Caki2 (cell line): ENCODE measurements at regions not wholly inside any gene's neighbourhood (a gene's known extent, or its start where the extent isn't known, plus 50 kb on each side); places are given as distances from the start of the nearest gene placed in this dataset.
"Not testable (repeated sequence)": the region's sequence is repeated elsewhere in the genome, so short reads cannot be mapped to it uniquely, and the experiment has no call there.

ENCODE experiments used
- DNase-seq: peaks from one replicate; pipeline ENCODE4 v3.0.0-alpha.2; 2015; ENCODE audit warnings: low read depth
- in situ Hi-C: cut with HindIII; loops from 2 replicates; pipeline ENCODE4 v1.10.0; 2016; ENCODE audit warnings: low sequenced_read_pairs, low pct_unique_long_range_greater_than_20kb, mixed read lengths

- in situ Hi-C loops, result not testable (repeated sequence)
- peak; percentile 52 for DNase-seq
Measured at GRCh38 chr12:85469158-85470086, 189.4 kb downstream of the ALX1 start.

GRCh38 chr12:85475277-85475676 is 195.3 kb downstream of the ALX1 start:
- DNase-seq, in situ Hi-C loops: not testable (repeated sequence)

DNA sequence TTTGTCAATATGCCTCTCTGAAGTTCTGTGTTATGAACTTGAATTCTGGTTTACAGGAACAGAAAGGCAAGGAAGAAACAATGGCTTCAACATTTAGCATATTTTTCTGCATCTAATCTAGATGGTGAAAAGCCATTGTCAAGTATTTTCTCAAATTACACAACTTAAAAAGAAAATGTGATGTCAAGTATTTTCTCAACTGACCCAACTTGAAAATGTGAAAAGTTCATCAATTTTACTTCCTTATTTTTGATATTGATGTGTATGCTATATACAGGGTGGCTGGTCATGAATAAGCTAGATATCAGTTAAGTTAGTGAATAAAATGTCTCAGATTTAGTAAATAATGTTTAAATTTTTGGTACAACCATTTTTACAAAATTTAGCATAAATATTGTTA is 196.7 kb downstream of the ALX1 start:
- DNase-seq, result no peak
- in situ Hi-C loops, result no loop called here

DNA sequence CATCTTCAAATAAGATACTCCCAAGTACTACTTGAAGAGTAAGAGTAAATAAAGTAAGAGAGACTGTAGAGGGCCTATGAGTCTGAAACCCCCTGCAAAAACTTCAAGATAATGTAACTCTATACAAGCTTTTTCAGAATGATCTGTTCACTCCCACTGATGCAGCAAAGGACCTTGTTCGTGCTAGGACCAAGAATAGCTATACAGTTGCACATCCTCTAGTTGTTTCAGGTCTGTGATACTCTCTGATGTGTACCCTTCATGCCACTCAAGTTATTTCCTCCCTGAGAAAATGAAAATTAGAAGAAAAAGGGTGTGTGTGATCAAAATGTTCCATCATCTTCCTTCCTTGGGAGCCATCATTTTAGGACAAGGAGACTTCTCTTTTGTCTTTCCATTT is 204.4 kb downstream of the ALX1 start:
- no peak for DNase-seq
- in situ Hi-C loops, result no loop called here

- in situ Hi-C loops, result no loop called here
- DNase-seq, result no peak
Measured at GRCh38 chr12:85489194-85489593, 209.2 kb downstream of the ALX1 start.

DNA sequence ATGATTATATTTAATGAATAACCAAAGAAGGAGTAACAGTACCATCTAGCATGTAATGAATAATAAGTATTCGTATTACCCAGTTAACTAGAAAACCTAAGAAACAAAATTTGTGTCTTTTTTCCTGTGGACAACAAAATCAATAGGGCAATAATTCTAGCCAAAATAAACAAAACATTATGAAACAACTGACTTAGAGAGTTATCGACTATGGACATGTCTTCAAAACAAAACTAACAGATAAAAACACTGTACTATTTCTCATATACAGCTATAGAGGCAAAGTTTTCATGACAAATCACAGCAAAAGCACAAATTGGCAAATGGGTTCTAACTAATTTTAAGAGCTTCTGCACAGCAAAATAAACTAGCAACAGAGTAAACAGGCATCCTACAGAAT is 224.1 kb downstream of the ALX1 start:
- no peak for DNase-seq
- in situ Hi-C loops, result no loop called here

GRCh38 chr12:85504624-85505023 is 224.6 kb downstream of the ALX1 start:
- DNase-seq, result no peak
- in situ Hi-C loops, result no loop called here

- in situ Hi-C loops, result no loop called here
- DNase-seq, result no peak
Measured at GRCh38 chr12:85507456-85507855, 227.4 kb downstream of the ALX1 start.

- no peak for DNase-seq
- in situ Hi-C loops, result no loop called here
Measured at GRCh38 chr12:85509081-85509856, 229.2 kb downstream of the ALX1 start.

GRCh38 chr12:85509857-85510256 is 229.8 kb downstream of the ALX1 start:
- no peak for DNase-seq
- in situ Hi-C loops, result no loop called here

GRCh38 chr12:85516039-85516438 is 236.0 kb downstream of the ALX1 start:
- in situ Hi-C loops, result no loop called here
- no peak for DNase-seq

GRCh38 chr12:85516667-85517325 is 236.8 kb downstream of the ALX1 start:
- no peak for DNase-seq
- in situ Hi-C loops, result no loop called here

DNA sequence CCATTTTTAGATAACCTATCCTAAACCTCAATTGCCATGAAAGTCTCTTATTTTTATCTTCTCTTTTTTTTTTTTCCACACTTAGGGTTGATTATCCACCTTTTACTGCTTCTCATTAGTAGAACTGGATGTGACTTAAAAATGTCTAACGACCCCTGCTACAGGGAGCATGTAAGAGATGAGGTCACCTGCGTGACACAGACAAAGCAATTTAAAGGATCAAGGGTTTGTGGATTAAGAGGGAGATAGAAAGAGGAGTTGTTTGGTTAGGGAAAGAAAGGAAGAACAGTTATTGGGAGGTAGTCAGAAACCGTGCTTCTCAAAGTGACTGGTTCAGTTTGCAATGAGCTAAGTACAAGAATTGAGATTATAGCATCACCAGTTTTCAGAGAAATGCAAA is 239.1 kb downstream of the ALX1 start:
- in situ Hi-C loops, result no loop called here
- no peak for DNase-seq

- in situ Hi-C loops, result no loop called here
- DNase-seq, result no peak
Measured at GRCh38 chr12:85523197-85523596, 243.2 kb downstream of the ALX1 start.

GRCh38 chr12:85527192-85527591 is 247.2 kb downstream of the ALX1 start:
- no peak for DNase-seq
- in situ Hi-C loops, result no loop called here

GRCh38 chr12:85529896-85530295 is 249.9 kb downstream of the ALX1 start:
- in situ Hi-C loops, result no loop called here
- no peak for DNase-seq

DNA sequence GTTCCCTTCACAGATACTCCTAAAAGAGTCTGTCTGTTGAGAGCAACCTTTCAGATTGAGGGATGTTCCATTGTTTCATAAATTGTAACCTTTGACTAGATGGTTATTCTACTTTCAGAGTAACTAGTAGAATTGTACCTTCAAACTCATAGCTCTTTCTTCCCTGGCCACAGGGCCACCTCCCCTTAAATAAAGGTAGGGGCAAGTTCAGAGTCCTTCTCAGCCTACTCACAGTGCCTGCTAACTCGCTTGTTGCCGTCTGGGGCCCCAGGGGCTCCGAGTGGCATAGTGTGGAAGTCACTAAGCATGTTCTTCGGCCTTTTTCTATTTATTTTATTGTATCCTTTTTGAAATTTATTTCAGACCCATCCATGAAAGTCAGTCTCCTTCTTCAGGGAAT is 250.4 kb downstream of the ALX1 start:
- no peak for DNase-seq
- in situ Hi-C loops, result no loop called here

DNA sequence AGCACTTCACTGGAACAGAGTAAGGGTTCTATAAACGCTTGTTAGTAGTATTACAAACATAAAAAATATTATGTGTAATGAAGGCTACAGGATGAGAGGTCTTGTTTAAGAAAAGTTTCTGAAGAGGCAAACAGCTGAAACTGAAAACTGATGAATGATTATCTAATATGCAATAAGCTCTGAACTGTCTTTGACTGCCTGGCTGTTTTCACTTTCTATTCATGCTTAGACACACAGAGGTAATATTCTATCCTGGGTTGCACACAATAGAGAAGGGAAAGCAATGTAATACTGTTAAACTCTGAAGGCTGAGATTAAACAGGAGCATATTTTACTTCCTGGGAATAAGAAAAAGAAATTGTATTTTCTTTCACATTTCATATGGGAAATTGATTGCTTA is 251.3 kb downstream of the ALX1 start:
- DNase-seq, result no peak
- in situ Hi-C loops, result no loop called here

GRCh38 chr12:85549640-85550039 is 269.6 kb downstream of the ALX1 start:
- in situ Hi-C loops, result no loop called here
- DNase-seq, result no peak
